ENCODE measurements at regions not wholly inside any gene's neighbourhood (a gene's known extent, or its start where the extent isn't known, plus 50 kb on each side); places are given as distances from the start of the nearest gene placed in this dataset.
"Not testable (repeated sequence)": the region's sequence is repeated elsewhere in the genome, so short reads cannot be mapped to it uniquely, and the experiment has no call there.

DNA sequence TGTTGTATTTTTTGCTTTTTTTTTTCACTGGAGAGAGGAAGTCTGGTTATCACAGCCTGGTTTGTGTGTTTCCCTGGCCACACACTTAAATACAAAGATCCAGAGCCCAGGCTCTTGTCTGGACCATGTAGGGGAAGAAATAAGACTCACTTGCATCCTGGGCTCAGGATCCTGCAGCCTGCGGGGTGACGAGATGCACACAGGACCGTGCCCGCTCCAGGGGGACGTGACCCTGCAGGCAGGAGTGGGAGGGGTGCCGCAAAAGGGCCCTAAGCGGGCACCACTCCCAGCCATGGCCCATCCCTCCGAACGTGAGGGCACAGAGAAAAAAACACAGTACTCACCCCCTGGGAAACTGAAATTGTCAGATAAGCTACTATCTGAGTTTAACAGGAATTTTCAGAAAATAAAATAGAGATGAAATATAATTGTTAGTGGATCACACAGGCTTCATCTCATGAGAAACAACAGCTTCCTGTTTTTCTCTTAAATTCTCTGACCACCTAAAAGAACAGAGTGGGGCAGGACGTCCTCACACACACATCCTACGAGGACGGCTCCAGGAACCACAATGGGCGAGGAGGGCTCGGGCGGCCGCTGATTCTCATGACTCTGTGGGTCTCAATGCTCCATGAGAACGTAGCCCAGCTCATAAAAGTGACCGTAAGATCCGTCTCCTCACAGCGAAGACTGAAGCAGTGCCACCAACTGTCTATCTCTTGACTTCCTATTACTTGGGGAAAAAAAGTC lies 142.6 kb upstream of the ALKAL2 start:
- DNase-seq (ENCODE audit: low read depth) = no peak

DNA sequence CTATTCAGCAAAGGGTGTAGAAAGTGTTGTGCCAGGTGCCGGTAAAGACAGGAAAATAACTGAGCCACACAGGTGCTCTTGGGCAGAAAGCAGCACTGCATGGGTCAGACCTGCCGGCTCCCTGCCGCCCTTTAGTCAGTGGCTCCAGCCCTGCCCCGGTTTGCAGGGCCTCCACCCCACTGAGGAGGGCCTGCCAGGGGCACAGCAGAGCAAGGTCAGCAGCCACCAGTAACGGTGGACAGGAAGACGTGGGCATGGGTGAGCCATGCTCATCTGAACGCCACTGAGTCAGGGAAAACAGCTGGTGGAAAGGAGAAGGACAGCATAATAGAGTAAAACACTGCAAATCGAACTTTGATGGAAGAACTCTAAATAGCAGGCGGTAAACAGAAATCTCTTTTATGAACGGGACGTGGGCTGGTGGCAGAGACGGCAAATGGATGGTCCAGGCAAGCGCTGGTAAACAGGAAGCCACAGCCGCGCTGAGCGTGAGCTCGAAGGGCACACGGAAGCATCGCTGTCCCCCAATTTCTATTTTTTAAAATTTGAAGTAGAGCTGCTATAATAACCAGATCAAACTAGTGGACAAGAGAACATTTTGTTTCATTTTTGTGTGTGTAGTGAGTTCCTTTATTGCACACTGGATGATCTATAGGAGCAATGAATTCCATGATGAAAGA lies 141.8 kb upstream of the ALKAL2 start:
- DNase-seq (ENCODE audit: low read depth) = no peak

DNA sequence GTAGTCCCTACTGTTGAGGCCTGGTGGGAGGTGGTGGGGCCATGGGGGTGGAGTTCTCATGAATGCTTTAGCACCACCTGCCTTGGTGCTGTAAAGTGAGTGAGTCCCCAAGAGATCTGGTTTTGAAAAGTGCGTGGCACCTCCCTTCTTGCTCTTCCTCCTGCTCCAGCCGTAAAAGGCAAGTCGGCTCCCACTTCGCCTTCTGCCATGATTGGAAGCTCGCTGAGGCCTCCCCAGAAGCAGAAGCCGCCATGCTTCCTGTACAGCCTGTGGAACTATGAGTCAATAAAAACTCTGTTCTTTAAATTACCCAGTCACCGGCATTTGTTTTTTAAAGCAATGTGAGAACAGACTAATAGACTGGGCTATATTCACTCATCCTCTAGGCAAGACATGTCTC lies 141.3 kb upstream of the ALKAL2 start:
- DNase-seq (ENCODE audit: low read depth) = no peak

DNA sequence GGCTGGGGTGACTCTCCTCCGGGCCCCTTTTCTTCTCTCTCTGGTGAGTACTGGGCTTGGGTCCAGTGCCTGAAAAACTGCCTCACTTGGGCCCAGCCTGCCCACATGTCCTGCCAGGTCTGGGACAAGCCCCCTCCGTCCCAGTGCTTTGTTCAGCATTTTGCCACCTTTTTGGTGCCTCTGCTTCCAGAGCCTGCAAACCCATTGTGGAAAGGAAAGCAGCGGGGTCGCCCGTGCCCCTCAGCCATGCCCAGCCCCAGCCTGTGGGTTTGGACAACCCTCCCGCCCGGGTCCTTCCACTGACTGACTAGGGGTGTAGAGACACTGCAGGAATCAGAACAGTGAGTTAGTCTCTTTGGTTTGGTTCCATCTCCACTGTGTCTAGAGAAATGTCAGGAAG lies 140.7 kb upstream of the ALKAL2 start:
- DNase-seq (ENCODE audit: low read depth) = no peak

DNA sequence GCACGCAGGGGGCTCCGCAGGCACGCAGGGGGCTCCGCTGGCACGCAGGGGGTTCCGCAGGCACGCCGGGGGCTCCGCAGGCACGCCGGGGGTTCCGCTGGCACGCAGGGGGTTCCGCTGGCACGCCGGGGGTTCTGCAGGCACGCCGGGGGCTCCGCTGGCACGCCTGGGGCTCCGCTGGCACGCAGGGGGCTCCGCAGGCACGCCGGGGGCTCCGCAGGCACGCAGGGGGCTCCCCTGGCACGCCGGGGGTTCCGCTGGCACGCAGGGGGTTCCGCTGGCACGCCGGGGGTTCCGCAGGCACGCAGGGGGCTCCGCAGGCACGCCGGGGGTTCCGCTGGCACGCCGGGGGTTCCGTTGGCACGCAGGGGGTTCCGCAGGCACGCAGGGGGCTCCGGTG lies 138.8 kb upstream of the ALKAL2 start:
- DNase-seq (ENCODE audit: low read depth) = not testable (repeated sequence)

DNA sequence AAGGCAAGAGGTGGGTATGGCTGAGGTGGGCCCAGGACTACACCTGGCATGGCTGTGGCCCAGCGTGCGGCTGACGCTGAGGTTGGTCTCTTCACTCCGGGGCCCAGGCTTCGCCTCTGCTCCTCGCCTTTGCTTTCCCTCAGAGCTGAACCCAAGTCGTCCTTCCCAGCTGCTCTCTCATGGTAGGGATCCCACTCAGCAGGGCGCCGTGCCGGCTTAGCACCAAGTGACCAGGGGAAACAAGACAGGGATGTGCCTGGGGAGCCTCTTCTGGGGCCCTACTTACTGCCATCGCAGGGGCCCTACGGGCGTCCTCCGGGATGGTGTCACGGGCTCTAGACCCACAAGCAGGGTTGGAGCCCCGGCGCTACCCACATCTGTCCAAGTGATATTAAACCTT lies 138.1 kb upstream of the ALKAL2 start:
- DNase-seq (ENCODE audit: low read depth) = no peak

DNA sequence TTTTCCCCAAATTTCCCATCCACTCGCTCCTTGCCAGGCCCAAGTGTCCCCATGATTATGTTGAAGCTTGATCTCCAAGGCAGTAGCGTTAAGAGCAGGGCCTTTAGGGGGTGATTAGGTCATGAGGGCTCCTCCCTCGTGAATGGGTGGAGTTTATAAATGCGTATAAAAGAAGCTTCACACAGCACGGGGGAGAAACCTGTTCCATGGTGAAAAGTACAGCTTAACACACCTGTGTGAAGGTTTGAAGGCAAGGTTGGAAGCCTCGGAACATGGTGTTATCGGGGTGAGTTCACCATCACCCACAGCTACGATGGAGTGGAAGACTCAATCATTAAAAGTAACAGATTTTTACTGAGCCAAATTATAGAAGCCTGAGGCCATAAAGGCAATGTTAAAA lies 137.4 kb upstream of the ALKAL2 start:
- no peak for DNase-seq (ENCODE audit: low read depth)

DNA sequence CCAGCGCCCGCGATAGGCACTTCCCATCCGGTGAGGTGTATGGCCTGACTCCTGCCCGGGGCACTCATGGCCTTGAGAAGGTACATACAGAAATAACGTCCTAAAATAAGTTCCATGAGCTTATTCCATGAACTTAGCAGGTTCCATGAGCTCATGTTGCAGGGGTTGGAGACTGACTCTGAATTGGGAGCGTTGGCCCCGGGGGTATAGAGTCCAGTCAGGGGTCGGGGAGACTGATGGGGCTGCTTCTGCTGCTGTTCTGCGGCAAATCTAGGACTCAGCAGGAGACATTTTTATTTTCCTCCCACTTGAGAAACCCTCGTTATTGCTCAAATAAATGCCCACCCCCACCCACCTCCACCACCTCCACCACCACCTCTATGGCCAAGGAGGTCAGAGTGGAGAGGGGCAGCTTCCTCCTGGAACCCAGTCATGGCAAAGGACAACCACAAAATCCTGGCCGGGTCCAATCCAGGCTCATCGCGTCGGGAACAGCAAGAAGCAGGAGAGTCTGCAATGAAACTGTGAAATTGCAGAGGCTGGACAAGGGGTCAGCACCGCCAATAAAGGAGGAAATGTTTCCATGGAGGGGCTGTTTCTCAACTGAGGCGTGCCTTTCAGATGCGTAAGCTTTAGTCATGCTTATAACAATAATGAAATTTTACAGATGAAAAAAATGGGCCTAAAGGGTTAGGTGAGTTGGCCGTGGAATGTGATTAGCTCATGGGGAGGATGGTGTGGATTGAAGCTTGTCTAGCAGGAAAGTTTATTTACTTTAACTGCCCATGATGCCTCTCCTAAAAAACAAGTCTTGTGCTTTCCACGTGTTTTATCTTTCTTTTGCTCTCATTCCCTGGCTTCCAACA lies 136.6 kb upstream of the ALKAL2 start:
- DNase-seq (ENCODE audit: low read depth) = no peak

DNA sequence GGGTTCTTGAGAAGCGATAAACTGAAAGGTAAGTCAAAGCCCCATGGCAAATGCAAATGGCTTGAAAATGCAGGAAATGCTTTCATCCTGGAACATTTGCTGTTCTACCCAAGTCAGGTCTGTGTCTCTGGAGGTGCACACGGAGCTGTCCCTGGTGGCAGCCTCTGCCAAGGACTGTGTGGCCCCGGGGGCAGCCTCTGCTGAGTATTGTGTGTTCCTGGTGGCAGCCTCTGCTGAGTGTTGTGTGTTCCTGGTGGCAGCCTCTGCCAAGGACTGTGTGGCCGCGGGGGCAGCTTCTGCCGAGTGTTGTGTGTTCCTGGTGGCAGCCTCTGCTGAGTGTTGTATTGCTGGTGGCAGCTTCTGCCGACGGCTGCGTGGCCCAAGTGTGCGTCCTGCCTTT lies 135.6 kb upstream of the ALKAL2 start:
- DNase-seq (ENCODE audit: low read depth) = no peak

DNA sequence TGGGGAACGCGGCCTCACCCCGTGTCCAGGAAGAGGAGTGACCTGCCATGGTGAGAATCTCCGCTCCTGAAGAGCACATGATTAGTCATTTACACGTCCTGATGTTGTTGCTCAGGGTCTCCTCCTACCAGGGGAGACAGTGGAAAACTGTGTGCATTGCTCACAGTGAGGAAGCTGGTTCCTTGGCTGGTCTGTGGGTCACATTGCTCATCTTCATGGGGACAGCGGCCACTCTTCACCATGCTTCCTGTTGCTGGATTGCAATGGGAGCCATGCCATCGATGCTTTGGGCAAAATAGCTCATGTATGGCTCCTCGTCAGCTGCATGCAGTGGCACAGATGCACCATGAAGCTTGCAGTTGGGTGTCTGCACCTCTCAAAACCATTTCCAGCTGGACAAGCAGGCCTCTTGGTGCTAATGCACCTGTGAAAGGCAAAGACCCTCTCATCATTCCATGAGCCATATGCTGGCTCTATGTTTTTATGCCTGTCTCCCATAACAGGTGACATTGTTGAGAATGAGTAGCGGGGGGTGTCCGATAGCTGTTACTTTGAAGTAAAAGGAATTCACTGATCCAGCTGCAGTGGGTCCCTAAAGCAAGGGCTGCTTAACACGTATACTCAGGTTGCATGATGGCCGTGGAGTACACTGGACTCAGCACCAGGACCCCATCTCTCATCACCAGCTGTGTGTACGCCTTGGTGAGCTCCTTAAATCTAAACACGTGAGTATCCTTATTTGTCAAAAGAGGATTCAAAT lies 135.0 kb upstream of the ALKAL2 start:
- DNase-seq (ENCODE audit: low read depth) = no peak

DNA sequence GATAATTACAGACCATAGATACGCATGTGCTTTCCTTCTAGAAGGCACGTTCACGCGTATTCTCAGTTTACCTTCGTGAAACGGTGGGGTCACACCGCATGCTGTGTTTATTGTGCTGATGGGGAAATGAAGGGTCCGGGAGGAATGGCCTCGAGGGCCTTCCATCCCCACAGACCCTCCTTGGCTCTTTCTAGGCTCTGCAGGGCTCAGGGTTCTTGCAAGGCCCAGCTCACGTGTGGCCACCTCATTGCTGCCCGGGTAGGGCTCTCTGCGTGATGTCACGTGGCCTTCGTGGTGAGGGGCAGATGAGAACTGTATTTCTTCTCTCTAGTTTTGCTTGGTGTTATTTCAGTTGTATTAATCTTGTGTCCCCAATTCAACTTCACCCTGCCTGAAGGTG lies 133.5 kb upstream of the ALKAL2 start:
- no peak for DNase-seq (ENCODE audit: low read depth)

DNA sequence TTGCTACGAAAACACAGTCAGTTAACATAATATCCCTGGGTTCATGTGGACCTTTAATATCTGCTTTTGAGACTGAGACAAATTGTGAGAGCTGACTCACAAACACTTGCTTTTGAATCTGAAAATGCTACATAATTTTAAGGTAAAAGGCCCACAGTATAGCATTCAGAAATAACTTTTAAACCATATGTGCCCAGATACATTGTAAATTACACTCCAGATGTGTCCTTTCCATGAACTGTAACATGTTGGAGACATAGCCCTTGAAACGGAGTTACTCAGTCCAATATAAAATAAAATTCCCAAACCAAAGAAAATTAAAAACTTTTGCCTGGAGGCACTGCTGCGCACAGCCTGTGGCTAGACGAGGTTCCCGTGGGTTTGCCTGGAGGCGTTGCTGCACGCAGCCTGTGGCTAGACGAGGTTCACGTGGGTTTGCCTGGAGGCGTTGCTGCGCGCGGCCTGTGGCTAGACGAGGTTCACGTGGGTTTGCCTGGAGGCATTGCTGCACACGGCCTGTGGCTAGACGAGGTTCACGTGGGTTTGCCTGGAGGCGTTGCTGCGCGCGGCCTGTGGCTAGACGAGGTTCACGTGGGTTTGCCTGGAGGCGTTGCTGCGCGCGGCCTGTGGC lies 131.9 kb upstream of the ALKAL2 start:
- no peak for DNase-seq (ENCODE audit: low read depth)

DNA sequence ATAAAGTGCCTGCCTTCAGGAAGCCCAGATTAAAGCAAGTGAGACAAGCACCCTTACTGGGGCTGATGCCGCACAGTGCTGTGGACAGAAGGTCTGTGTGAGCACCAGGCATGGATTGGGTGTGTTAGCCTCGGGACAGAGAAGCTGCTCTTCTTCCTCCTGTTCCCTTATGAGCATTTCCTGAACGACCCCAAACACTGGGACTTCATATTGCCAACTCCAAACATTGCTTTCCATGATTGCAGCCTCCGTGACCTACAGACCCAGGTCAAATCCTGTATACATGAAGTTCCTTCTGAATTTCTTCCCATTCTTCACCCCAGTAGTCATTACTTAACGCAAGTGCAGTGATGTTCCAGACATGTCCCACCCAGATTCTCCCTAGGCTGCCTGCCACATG lies 129.8 kb upstream of the ALKAL2 start:
- no peak for DNase-seq (ENCODE audit: low read depth)

DNA sequence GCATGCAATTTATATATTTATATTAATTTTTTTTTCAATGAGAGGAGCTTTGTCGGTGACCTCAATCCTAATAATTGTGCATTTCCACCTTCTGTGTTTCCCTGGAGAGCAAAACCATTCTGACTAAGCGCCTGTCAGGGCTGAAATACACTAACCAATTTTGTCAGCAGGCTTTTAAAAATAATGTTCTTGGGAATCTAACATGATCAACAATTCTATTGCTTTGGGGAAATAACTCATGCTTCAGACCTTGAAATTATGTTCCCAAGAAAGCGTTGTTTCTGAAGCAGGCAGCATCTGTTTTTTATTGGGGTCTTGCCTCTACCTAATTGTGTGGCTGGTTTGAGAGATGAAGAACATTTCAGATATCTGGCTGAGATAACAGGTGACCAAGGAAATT lies 129.1 kb upstream of the ALKAL2 start:
- DNase-seq (ENCODE audit: low read depth) = no peak

DNA sequence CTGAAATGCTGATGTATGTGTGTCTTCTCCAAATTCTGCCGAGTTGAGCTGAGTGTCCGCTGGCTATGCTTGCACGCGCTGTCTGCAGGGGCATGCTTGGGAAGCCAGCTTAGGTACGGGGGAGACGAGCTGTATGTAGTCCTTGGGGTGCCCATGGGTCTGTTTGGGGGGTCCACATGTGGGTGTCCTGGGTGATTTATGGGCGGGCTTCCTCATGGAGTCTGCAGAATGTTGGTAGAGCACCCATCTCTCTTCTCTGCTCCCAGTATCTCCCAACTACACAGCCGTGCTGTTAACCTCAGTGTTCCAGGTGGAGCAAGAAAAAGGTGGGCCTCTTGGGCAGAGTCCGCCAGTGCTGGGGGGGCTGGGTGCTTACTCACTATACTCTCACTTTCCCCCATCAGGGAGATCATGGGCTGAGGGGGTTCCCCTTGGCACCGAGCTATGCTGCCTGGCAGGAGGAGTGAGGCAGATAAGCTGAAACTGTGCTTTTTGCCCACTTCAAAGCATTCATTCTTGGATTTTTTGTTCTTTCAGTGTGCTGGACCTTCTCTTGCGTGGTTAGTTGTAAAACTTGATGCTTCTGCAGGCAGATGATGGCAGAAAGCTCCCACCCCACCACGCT lies 128.2 kb upstream of the ALKAL2 start:
- DNase-seq (ENCODE audit: low read depth) = no peak

DNA sequence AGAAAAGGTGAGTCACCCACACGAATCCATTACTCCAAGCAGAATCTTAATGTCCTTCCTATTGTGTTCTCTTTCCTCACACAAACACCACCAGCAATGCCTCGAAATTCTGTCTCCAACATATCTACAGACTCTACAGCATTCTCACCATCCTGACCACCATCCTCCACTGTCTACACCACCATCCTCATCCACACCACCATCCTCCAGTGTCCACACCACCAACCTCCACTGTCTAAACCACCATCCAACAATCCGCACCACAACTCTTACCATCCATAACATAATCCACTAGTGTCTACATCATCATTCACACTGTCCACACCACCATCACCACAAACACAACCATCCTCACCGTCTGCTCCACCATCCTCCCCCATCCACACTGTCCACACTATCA lies 121.6 kb upstream of the ALKAL2 start:
- no peak for DNase-seq (ENCODE audit: low read depth)

DNA sequence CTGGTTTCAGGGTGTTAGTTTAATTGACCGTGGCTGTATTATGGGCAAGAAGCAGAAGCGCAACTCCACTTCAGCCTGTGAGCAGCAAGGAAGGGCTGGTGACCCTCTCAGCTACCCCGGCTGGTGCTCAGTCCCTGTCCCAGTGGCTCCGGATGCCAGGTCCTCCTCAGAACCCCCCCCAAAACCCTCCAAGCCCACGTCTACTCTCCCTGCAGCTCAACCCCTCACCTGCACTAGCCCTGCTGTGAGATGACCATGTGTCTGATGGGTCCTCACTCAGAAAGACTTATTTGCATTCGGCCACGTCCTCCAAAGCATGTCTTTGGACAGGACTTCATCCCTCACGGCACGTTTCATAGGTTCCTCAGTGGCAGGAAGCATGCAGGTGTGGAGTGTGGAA lies 119.7 kb upstream of the ALKAL2 start:
- no peak for DNase-seq (ENCODE audit: low read depth)

DNA sequence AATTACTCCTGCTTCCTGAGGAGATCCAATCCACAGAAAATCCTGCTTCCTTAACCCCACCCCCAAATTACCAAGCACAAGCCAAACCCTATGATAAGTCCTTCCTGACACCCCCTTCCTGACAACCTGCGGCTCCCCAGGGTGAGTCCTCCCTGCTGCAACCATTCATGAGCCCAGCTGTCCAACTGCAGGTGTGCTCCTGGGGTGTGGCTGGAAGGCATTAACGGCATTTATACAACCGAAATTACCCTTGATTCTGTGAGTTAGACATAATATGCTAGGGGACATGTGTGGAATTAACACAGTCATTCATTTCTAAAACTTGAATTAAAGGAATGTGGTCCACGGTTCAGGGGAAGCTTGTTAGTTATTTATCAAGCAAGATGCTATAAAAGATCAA lies 119.0 kb upstream of the ALKAL2 start:
- DNase-seq (ENCODE audit: low read depth) = no peak

DNA sequence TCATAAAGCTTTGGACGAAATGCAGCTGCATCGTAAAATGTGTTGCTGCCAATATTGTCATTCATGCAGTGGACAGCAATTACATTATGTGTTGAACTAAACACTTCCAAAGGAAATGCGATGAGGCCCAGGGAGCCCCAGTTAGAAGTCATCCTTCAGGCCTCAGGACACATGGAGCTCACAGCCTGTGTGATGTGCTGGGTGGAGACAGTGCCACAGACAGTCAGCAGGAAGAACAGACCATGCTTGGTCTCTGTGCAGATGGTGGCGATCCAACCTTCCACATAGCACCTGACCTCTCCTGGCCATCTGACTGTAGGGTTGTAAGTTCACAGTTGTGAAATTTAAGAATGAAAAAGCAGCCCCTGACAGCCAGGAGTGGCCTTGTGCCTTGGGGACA lies 118.3 kb upstream of the ALKAL2 start:
- DNase-seq (ENCODE audit: low read depth) = no peak

DNA sequence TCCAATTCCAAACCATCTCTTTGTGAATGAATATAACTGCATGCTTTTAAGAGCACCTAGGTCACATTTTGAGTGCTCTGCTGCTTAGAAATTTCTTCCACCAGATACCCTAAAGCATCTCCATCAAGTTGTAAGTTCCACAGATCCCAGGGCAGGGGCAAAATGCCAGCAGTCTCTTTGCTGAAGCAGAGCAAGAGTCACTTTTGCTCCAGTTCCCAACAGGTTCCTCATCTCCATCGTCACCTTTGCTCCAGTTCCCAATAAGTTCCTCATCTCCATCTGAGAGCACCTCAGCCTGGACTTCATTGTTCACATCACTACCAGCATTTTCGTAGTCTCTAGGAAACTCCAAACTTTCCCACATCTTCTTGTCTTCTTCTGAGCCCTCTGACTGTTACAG lies 116.7 kb upstream of the ALKAL2 start:
- no peak for DNase-seq (ENCODE audit: low read depth)

DNA sequence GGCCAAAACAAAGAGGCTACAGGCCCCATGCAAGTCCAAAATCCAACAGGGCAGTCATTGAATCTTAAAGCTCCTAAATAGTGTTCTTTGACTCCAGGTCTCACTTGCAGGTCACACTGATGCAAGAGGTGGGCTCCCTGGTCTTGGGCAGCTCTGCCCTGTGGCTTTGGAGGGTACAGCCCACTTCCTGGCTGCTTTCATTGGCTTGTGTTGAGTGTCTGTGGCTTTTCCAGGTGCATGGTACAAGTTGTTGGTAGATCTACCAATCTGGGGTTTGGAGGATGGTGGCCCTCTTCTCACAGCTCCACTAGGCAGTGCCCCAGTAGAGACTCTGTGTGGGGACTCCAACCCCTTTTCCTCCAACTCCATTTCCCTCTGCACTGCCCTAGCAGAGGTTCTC lies 115.8 kb upstream of the ALKAL2 start:
- no peak for DNase-seq (ENCODE audit: low read depth)

Data from myocyte (in vitro differentiated cells).